NCI-H1694 (cell line): ENCODE measurements at regions not wholly inside any gene's neighbourhood (a gene's known extent, or its start where the extent isn't known, plus 50 kb on each side); places are given as distances from the start of the nearest gene placed in this dataset.
"Not testable (repeated sequence)": the region's sequence is repeated elsewhere in the genome, so short reads cannot be mapped to it uniquely, and the experiment has no call there.

Experiments
- DNase-seq: peaks from one replicate; lab custom pipeline; 2025; lab: John Stamatoyannopoulos, UW

DNA sequence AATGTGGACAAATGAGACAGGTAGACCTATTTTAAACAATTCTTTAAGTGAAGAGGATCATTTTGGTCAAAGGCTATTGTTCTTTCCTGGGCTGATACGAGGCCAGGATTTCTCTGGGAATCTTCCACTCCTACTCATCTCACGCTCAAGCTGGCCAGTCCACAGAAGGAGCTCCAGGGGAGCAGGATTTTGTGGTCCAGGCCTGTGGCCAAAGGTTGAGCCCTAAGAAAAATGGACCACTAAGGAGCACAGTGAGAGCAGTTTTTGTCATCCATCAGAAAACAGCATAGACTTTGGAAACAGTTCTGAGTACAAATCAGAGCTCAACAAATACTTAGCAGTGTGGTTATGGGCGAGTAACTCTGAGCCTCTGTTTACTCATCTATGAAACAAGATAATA lies 260.2 kb upstream of the RUNX1 start:
- no peak for DNase-seq

- no peak for DNase-seq
Measured at GRCh38 chr21:35303085-35303484, 254.0 kb upstream of the RUNX1 start.

GRCh38 chr21:35298757-35299156 lies 249.7 kb upstream of the RUNX1 start:
- DNase-seq: no peak

GRCh38 chr21:35297665-35298064 lies 248.6 kb upstream of the RUNX1 start:
- no peak for DNase-seq

GRCh38 chr21:35294231-35294898 lies 245.3 kb upstream of the RUNX1 start:
- DNase-seq: peak; percentile 43

DNA sequence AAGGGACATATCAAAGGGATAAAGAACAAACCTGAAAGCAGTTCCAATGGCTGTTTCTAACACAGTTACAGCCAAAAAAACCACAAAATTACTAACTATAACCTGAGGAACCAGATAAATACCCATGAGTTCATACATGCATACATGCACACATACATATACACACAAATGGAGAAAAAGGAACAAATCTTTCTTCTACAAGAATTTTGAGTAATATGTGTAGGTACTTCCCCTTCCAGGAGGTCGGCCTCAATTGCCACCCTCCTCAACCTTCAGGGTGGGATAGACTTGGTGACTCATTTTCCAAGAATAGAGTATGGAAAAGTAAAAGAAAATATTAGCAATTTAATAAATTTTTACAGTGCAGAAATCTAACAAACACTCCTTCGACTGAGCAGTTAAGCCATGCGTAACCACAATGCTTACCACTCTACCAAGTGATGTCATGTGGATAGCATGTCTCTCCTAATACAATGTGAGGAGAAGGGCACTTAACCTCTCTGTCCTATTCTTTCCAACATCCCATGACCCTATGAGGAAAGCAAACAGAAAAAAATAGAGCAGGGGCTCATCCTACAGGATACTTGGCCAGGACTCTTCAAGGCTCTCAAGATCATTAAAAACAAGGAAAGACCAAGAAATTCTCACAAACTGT lies 243.0 kb upstream of the RUNX1 start:
- DNase-seq: no peak

- no peak for DNase-seq
Measured at GRCh38 chr21:35291034-35291433, 241.9 kb upstream of the RUNX1 start.

DNA sequence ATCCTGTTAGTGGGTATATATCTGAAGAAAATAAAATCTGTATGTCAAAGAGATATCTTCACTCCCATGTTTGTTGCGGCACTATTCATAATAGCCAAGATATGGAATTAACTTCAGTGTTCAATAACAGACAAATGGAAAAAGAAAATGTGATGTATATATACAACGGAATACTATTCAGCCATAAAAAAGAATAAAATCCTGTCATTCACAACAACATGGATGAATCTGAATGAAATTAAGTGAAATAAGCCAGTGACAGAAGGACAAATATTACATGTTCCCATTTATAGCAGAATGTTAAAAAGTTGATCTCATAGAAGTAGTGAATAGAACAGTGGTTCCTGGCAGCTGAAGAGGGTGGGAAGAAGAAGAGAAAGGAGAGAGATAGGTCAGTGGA lies 239.1 kb upstream of the RUNX1 start:
- DNase-seq: no peak

- DNase-seq: no peak
Measured at GRCh38 chr21:35284199-35284598, 235.1 kb upstream of the RUNX1 start.

DNA sequence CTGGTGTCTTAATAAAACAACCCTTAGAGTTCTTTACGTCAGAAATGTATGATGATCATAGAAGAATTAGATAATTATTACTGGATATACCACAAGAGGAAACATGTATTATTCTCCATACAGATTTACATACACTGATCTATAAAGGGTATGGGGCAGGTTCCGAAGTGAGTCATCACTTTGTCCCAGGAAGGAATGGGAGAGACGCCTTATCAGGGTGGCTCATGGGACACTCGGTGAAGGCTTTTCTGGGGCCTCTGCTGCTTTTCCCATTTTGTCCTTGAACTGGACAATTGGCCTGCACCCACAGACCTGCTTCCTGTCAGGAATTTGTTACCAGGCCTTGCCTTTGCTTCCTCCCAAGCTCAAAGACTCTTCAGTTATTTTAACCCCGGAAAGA lies 233.8 kb upstream of the RUNX1 start:
- no peak for DNase-seq

GRCh38 chr21:35281956-35282355 lies 232.9 kb upstream of the RUNX1 start:
- no peak for DNase-seq

- DNase-seq: no peak
Measured at GRCh38 chr21:35280231-35280630, 231.1 kb upstream of the RUNX1 start.

- DNase-seq: no peak
Measured at GRCh38 chr21:35275776-35276175, 226.7 kb upstream of the RUNX1 start.

DNA sequence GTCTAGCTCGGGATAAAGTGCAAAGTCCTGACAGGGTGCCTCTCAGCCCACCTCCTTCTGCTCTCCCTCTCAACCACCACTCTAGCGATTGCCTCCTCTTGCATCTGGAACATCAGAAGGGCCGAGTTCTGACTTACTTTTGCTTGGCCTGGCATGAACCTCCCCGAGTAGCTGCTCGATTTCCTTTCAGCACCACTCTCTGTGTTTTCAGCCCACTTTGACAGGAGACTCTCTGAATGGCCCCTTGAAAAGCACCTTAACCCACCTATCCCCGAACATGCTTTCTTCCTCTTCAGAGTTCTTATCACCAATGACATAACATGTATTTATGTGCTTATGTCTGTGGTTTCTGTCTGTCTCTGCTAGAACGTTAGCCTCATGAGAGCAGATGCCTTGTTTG lies 225.8 kb upstream of the RUNX1 start:
- DNase-seq: no peak

GRCh38 chr21:35274090-35274489 lies 225.0 kb upstream of the RUNX1 start:
- no peak for DNase-seq

DNA sequence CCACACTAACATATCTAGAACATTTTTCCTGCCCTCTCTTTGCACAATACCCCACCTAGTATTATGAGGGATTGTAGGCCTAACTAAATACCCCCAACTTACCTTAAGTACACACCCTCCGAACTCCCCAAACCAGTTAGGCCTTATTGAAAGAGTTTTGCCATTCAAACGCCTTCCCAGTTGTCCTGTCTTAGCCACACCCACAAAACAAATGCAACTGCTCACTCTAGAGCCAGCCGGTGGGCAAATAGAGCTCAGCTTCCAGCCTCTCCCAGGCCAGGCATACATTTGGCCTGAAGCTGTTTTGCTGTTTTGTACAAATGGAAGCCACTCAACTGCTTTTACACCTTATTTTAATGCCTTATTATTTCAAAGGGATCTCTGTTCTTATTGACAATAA lies 224.2 kb upstream of the RUNX1 start:
- no peak for DNase-seq

DNA sequence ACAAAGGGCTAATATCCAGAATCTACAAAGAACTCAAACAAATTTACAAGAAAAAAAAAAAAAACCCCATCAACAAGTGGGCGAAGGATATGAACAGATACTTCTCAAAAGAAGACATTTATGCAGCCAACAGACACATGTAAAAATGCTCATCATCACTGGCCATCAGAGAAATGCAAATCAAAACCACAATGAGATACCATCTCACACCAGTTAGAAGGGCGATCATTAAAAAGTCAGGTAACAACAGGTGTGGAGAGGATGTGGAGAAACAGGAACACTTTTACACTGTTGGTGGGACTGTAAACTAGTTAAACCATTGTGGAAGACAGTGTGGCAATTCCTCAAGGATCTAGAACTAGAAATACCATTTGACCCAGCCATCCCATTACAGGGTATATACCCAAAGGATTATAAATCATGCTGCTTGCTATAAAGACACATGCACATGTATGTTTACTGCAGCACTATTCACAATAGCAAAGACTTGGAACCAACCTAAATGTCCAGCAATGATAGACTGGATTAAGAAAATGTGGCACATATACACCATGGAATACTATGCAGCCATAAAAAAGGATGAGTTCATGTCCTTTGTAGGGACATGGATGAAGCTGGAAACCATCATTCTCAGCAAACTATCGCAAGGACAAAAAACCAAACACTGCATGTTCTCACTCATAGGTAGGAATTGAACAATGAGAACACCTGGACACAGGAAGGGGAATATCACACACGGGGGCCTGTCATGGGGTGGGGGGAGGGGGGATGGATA lies 222.4 kb upstream of the RUNX1 start:
- DNase-seq: not testable (repeated sequence)

DNA sequence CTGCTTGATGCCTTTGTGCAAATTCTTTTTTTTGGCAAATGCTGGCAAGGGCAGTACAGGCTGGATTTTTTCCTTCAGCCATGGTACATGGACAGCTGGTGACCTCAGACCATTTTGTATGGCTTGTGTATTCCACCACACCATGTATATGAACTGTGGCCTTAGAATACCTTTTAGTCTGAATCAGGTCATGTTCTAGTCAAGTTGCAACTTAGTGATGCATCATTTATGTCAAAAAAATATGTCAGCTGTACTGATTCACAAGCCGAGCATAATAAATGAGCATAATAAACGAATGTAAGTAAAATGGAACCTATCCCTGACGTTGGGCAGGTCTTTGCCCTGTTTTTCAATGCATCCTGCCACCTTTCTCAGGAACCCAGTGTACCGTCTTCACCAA lies 219.7 kb upstream of the RUNX1 start:
- no peak for DNase-seq

DNA sequence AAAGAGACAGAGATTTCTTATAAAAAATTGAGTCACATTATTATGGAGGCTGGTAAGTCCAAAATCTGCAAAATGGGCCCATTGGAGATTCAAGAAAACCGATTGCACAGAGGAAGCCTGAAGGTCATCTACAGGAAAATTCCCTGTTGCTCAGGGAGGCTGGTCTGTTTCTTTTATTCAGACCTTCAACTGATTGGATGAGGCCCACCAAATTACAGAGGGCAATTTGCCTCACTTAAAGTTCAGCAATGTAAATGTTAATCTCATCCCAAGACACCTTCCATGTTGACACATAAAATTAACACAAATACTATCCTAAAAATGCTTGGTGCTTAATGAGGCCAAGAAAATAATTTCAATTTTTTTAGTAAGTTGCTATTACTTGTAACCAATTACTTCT lies 219.2 kb upstream of the RUNX1 start:
- DNase-seq: no peak

GRCh38 chr21:35266546-35266945 lies 217.4 kb upstream of the RUNX1 start:
- no peak for DNase-seq

- DNase-seq: no peak
Measured at GRCh38 chr21:35265170-35265877, 216.2 kb upstream of the RUNX1 start.

- DNase-seq: no peak
Measured at GRCh38 chr21:35259457-35259856, 210.4 kb upstream of the RUNX1 start.

GRCh38 chr21:35258521-35258920 lies 209.4 kb upstream of the RUNX1 start:
- DNase-seq: no peak
